ENCODE measurements at regions not wholly inside any gene's neighbourhood (a gene's known extent, or its start where the extent isn't known, plus 50 kb on each side); places are given as distances from the start of the nearest gene placed in this dataset.

DNA sequence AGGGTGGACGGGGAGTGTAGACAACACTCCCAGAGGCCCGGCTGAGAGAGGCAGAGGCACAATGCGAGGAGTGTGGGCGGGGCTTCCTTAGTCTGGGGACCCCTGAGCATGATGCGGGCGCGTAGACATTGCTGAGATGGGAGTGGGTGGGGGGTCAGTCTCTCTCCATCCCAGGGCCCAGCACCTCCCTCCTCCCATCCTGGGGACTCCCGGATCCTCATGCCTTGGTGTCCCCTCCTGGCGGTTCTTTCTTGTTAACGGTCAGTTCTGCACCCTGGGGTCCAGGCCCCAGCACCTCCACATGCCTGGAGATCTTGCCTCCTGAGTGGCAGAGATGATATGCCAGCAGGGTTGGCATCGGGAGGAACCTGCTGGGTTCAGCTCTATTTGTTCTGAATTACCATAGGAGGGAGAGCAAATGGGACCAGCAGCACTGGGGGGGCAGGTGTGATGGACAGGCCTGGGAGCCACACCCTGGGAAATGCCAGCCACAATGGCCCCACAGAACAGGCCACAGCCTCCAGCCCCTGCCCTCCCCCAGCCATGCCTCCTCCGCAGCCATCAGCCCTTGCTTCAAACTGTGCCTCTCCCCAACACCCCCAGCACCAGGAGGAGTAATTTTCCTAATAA lies 55.7 kb downstream of the RTL6 start:
- intact Hi-C loops (cut with DNase I), result loop anchor here (5.0 kb wide), 1 partner anchor 45 kb away; no protein-coding TSS in a partner anchor
- TF ChIP-seq, protein P1, sequence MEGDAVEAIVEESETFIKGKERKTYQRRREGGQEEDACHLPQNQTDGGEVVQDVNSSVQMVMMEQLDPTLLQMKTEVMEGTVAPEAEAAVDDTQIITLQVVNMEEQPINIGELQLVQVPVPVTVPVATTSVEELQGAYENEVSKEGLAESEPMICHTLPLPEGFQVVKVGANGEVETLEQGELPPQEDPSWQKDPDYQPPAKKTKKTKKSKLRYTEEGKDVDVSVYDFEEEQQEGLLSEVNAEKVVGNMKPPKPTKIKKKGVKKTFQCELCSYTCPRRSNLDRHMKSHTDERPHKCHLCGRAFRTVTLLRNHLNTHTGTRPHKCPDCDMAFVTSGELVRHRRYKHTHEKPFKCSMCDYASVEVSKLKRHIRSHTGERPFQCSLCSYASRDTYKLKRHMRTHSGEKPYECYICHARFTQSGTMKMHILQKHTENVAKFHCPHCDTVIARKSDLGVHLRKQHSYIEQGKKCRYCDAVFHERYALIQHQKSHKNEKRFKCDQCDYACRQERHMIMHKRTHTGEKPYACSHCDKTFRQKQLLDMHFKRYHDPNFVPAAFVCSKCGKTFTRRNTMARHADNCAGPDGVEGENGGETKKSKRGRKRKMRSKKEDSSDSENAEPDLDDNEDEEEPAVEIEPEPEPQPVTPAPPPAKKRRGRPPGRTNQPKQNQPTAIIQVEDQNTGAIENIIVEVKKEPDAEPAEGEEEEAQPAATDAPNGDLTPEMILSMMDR (IDR thresholded peaks at IDR 0.05), result no peak

DNA sequence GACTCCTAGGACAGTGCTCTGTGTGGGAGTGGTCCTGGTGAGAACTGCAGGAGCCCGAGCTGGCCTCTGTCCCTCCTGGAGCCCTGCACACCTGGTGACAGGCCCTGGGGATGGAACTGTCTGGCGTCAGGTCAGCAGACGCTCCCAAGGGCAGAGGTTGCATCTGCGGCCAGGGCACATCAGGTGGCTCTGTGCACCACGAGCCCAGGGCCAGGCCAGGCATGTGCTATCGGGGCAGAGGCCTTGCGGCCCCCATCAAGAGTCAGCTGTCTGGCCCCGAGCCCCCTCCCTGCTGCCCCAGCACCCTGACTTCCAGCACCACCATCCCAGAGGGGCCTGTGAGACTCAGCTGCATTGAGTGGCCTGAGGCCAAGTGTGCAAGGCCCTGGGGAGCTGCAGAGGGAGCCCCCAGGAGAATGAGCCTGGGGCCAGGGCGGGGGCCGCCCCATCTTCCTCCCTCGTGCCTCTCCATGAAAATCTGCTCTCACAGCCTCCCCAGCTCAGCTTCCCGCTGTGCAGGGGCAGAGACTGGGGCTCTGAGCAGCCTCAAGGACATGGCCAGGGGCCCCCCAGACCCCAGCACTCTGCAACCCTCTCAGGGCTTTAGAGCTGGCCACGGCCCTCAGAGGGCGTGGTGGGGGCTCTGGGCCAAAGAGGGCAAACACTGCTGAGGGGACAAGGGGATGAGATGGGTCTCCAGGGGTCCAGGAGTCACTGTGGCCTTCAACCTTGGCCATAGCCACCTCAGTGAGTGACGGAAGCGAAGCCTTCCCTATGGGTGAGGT lies 56.4 kb downstream of the RTL6 start:
- DNase-seq, result no peak
- intact Hi-C loops (cut with DNase I), result loop anchor here (5.0 kb wide), 1 partner anchor 46 kb away; no protein-coding TSS in a partner anchor
- TF ChIP-seq, protein P1 (IDR thresholded peaks at IDR 0.05), result no peak
- H3K4me1 ChIP-seq, result no peaks in the 10 kb centered on the region
- no peak overlapping the region for H3K27ac ChIP-seq
- H3K9me3 ChIP-seq, result no peaks in the 10 kb centered on the region
- H3K9ac ChIP-seq (ENCODE audit: low read depth in 2 of 2, low read length in 2 of 2), result no peak overlapping the region
- no peaks in the 10 kb centered on the region for H3K27me3 ChIP-seq
- H3K4me3 ChIP-seq, result no peak overlapping the region
- H3K36me3 ChIP-seq, result no peaks in the 10 kb centered on the region

More for the DNA sequence above, 55.7 kb downstream of the RTL6 start:
- H3K27me3 ChIP-seq, result no peaks in the 10 kb centered on the region
- H3K4me3 ChIP-seq, result no peak overlapping the region
- H3K4me1 ChIP-seq, result no peaks in the 10 kb centered on the region
- DNase-seq, result no peak
- no peak overlapping the region for H3K9ac ChIP-seq (ENCODE audit: low read depth in 2 of 2, low read length in 2 of 2)
- no peak overlapping the region for H3K27ac ChIP-seq
- no peaks in the 10 kb centered on the region for H3K36me3 ChIP-seq
- H3K9me3 ChIP-seq, result no peaks in the 10 kb centered on the region

DNA sequence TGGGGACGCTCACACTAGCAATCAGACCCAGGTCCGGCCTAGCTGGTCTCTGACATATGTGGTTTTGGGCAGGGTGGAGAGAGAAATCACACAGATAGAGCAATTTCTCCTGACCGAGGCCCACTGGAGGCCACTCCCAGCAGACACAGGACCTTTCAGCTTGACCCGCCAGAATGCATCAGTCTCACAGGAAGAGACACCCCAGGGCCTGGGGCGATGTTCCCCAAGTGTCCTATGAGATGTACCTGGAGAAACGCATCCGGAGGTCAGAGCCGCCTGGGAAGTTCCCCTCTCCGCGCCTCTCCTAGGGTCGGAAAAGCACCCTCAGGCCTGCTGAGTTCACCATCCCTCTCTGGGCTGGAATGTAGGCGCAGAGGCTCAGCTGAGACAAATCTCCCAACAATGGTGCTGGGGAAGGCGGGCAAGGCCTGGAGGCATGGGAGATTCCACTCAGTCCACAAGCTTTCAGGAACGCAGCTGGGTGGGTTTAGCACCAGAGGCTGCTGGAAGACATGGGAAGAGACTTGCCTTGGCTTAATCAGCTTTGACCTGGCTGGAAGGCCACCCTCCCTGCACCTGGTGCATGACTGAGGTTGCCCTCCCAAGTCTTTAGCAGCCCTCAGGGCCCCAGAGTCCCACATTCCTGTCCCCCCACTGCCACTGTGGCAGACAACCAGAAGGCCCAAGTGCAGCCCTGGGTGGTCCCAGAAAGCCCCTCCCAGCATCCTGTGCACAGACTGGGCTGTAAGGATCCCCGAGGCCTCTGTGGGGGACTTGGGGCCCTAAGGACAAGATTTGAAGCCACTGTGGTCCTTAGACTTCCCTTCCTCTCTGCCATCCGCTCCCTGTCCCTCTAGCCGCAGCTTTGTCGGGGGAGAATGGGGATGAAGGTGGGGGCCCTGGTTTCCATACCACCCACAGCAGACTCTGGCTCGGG lies 57.5 kb downstream of the RTL6 start:
- no peak for DNase-seq
- no peaks in the 10 kb centered on the region for H3K27me3 ChIP-seq
- no peak overlapping the region for H3K4me3 ChIP-seq
- no peaks in the 10 kb centered on the region for H3K36me3 ChIP-seq
- intact Hi-C loops (cut with DNase I), result loop anchor here (5.0 kb wide), 1 partner anchor 47 kb away; no protein-coding TSS in a partner anchor
- no peak overlapping the region for H3K9ac ChIP-seq (ENCODE audit: low read depth in 2 of 2, low read length in 2 of 2)
- H3K4me1 ChIP-seq, result no peaks in the 10 kb centered on the region
- no peaks in the 10 kb centered on the region for H3K9me3 ChIP-seq
- TF ChIP-seq, protein P1 (IDR thresholded peaks at IDR 0.05), result no peak
- no peak overlapping the region for H3K27ac ChIP-seq

DNA sequence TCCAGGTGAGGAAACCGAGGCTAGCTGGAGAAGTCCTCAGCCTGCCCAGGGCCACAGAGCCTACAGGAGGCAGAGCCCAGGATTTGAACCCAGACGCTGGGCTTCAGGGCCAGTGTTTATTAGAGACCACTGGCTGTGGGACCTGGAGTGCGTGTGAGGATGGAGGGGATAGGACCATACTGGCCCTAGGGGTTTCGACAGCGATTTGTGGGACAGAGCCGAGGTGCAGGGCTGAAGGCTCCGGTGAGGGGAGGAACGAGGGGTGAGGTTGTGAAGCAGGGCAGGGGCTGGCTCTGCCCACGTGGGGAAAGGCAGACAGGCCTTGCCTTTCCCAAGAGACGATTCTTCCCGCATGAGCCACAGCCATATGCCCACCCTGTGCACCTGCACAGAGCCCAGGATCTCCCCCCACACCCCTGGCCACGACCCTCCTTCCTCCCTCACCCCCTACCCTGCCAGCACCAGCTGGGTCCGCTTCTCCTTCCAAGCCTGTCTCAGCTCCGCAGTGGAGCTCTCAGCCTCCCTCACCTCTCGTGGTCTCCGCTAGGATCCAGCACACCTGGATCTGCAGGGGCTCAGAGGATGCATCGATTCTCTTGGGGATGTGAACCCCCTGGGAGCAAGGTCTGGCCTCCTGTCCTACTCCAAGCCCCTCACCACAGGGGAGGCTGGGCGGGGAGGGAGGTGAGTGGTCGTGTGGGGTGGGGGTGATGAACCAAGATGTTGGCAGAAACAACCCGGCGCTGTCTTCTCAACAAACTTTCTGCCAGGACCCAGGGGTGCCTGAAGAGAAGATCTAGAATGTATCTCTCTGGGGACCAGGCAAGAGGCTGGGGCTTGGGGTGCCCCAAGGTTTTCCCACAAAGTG lies 58.4 kb downstream of the RTL6 start:
- Histone ChIP-seq H3K4me1 (no peaks in the 10 kb centered on the region), H3K27me3 (no peaks in the 10 kb centered on the region), H3K9ac (ENCODE audit: low read depth in 2 of 2, low read length in 2 of 2) (no peak overlapping the region), H3K4me3 (no peak overlapping the region), H3K36me3 (no peaks in the 10 kb centered on the region), H3K9me3 (no peaks in the 10 kb centered on the region), H3K27ac (no peak overlapping the region)
- DNase-seq, result no peak
- TF ChIP-seq, protein P1 (IDR thresholded peaks at IDR 0.05), result no peak
- intact Hi-C loops (cut with DNase I), result loop anchor here (5.0 kb wide), 1 partner anchor 48 kb away; no protein-coding TSS in a partner anchor

Measured in colonic mucosa (tissue), 4 donors.